Glomerular visceral epithelial cell (primary cell): ENCODE measurements at regions not wholly inside any gene's neighbourhood (a gene's known extent, or its start where the extent isn't known, plus 50 kb on each side); places are given as distances from the start of the nearest gene placed in this dataset.
"Not testable (repeated sequence)": the region's sequence is repeated elsewhere in the genome, so short reads cannot be mapped to it uniquely, and the experiment has no call there.

ENCODE experiments used
- DNase-seq: peaks from one replicate; pipeline ENCODE4 v3.0.0-alpha.2; 2016; ENCODE audit errors: extremely low spot score

DNA sequence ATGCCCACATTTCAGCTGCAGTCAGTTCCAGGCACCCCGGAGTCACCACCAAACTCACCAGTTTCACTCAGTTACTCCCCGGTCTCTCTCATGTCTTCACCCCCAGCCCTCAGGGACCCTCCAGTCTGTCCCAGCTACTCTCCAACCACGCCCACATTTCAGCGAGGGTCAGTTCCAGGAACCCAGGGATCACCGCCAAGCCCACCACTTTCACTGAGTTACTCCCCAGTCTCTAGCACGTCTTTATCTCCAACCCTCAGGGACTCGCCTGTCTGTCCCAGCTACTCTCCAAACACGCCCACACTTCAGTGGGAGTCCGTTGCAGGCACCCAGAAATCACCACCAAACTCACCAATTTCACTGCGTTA, 337.5 kb downstream of the CWH43 start:
- DNase-seq = not testable (repeated sequence)
